ENCODE measurements at regions not wholly inside any gene's neighbourhood (a gene's known extent, or its start where the extent isn't known, plus 50 kb on each side); places are given as distances from the start of the nearest gene placed in this dataset.

GRCh38 chr9:31783491-31783890 lies 601.0 kb upstream of the ACO1 start:
- no peak for TF ChIP-seq CTCF (conservative IDR thresholded peaks at IDR 0.05)
- TF ChIP-seq ZFX (IDR thresholded peaks at IDR 0.05) = no peak

All from C4-2B (cell line).